ENCODE measurements at regions not wholly inside any gene's neighbourhood (a gene's known extent, or its start where the extent isn't known, plus 50 kb on each side); places are given as distances from the start of the nearest gene placed in this dataset.

GRCh38 chr18:44582456-44582855 lies 98.2 kb upstream of the SETBP1 start:
- in situ Hi-C loops (cut with HindIII; ENCODE audit: low pct_unique_long_range_greater_than_20kb, low sequenced_read_pairs): no loop called here
- no peak for DNase-seq (ENCODE audit: low read depth, low spot score)

DNA sequence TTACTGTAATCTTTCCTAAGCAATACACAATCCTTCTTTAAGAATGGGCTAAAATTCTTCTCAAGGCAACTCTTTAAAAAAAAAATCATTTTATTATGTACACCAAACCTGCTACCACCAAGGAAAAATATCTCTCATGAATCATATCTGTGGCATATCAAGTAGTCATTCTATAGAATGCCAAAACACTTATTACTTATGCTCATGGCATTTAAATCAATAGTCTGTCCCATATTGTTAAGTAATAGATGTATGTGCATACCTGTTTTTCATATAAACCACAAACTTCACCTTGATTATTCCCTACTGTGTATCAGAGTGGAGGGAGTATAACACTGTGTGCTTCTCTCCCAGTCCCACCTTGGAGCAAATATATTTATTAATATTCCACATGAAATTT lies 95.8 kb upstream of the SETBP1 start:
- no peak for DNase-seq (ENCODE audit: low read depth, low spot score)
- in situ Hi-C loops (cut with HindIII; ENCODE audit: low pct_unique_long_range_greater_than_20kb, low sequenced_read_pairs): no loop called here

GRCh38 chr18:44586782-44587524 lies 93.7 kb upstream of the SETBP1 start:
- no peak for DNase-seq (ENCODE audit: low read depth, low spot score)
- in situ Hi-C loops (cut with HindIII; ENCODE audit: low pct_unique_long_range_greater_than_20kb, low sequenced_read_pairs): no loop called here

- no peak for DNase-seq (ENCODE audit: low read depth, low spot score)
- in situ Hi-C loops (cut with HindIII; ENCODE audit: low pct_unique_long_range_greater_than_20kb, low sequenced_read_pairs): no loop called here
Observed at GRCh38 chr18:44588508-44588907, 92.2 kb upstream of the SETBP1 start.

GRCh38 chr18:44589693-44590355 lies 90.9 kb upstream of the SETBP1 start:
- in situ Hi-C loops (cut with HindIII; ENCODE audit: low pct_unique_long_range_greater_than_20kb, low sequenced_read_pairs): no loop called here

DNA sequence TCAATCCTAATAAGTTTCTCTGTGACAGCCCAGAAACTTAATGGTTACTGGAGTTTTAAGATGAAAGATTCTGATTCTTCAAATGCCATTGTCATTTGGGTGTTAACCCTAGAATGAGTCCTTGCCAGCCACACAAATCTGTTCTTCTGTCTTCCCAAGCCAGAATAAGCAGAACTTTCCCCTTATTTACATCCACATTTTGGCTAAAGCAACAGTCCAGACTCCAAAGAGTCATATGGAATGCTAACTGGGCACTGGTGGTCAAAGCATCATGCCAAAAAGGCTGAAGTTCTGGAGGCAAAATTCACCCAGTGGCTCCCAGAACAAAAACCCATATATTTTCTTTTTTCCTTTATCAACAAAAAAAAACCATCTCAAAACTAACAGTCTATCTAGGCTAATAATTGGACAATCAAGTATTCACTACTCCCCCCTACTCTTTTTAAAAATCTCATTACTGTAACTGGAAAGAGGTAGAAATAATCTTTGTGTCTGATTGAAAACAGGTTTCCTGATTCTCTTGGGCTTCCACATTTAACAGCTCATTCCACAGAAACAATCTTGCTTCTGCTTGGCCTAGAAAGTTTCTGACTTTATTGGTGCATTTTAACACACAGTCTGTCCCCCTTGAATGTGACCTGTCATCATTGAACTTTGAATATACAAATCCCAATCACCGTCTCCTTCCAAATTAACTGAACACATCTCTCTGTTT lies 89.6 kb upstream of the SETBP1 start:
- DNase-seq (ENCODE audit: low read depth, low spot score): no peak
- in situ Hi-C loops (cut with HindIII; ENCODE audit: low pct_unique_long_range_greater_than_20kb, low sequenced_read_pairs): no loop called here

More at GRCh38 chr18:44589693-44590355, 90.9 kb upstream of the SETBP1 start:
- DNase-seq (ENCODE audit: low read depth, low spot score): no peak

DNA sequence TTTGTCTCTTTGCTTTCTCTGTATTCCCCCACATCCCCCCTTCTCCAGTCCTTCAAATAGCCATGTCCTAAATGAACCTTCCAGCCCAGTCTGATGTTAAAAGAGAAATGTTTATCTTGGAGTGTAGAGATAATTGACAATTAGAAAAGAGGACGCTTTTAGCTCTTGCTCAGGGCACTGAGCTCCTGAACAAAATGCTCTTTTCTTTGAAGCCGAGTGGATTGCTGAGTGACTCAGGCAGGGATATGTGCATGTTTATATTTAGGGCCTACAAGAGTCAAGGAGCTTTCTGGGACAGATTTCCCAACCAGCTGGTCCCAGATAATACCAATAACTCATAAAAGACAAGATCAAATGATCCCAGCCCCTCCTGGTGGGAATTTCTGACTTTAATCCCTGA lies 88.0 kb upstream of the SETBP1 start:
- in situ Hi-C loops (cut with HindIII; ENCODE audit: low pct_unique_long_range_greater_than_20kb, low sequenced_read_pairs): no loop called here
- peak; percentile 5 for DNase-seq (ENCODE audit: low read depth, low spot score)

DNA sequence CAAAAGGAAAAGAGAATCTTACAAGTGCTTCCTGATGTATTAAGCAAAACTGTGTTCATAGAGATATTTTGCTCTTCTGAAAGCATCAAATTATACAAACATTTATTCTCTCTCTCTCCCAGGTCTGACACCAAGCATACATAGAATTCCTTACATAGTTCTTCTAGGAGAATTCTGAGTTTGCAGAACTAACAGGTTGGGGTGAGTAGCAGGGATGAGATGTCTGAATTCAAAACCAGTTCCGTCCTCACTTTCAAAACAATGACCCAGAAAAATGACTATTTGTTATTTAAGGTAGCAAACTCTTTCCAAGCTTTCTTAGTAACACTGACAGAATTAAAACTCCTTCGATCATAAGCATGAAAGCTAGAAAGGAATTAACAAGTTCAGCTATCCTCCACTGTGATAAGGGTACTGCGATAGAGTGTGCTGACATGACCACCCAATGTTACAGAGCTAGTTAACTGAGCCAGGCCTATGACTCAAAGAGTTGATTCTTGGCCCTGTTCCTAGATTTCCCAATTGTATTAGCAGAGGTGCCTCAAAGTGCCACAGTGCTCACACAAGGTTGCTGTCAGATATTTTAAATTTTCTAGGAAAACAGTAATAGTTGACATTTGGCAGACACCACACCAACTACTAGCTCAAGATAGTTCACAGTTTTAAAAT lies 85.8 kb upstream of the SETBP1 start:
- no peak for DNase-seq (ENCODE audit: low read depth, low spot score)
- in situ Hi-C loops (cut with HindIII; ENCODE audit: low pct_unique_long_range_greater_than_20kb, low sequenced_read_pairs): no loop called here

DNA sequence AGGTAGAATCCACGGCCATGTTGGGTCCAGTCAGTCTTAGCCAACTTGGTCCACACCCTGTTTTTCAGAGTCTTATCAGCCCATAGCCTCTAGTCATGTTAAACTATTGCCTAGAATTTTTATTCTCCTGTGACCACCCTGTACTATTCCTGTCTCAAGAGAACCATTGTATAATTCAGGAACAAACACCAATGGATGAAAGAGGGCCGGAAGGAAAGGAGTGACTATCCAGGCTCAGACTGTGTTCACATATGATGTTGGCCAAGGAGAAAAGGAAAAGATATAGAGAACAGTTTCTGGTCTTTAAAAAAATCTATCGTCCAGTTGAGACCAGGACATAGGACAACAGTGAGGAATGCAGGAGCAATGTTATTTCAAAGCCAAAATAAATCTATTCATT lies 82.9 kb upstream of the SETBP1 start:
- in situ Hi-C loops (cut with HindIII; ENCODE audit: low pct_unique_long_range_greater_than_20kb, low sequenced_read_pairs): no loop called here

GRCh38 chr18:44598514-44598913 lies 82.2 kb upstream of the SETBP1 start:
- DNase-seq (ENCODE audit: low read depth, low spot score): no peak
- in situ Hi-C loops (cut with HindIII; ENCODE audit: low pct_unique_long_range_greater_than_20kb, low sequenced_read_pairs): no loop called here

More for the DNA sequence above, 82.9 kb upstream of the SETBP1 start:
- DNase-seq (ENCODE audit: low read depth, low spot score): peak; percentile 5

- in situ Hi-C loops (cut with HindIII; ENCODE audit: low pct_unique_long_range_greater_than_20kb, low sequenced_read_pairs): no loop called here
- DNase-seq (ENCODE audit: low read depth, low spot score): peak; percentile 6
Observed at GRCh38 chr18:44599412-44599811, 81.3 kb upstream of the SETBP1 start.

DNA sequence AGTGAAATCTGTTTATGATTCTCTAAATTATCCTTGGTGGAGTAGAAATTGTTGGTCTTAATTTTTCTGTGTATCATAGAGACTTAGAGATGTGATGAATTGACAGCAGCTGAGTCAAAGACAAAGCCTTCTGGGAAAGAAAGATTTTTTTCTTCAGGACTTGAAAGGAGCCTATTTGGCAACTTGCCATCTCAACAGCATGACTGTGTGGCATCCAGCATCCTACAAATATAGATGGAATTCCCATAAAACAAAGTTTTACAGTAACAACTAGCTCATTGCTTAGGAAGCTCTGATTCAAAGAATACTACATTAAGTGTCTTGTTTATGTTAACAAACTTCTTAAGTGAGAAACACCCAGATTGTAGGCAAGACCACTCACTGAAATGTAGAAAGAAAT lies 79.2 kb upstream of the SETBP1 start:
- in situ Hi-C loops (cut with HindIII; ENCODE audit: low pct_unique_long_range_greater_than_20kb, low sequenced_read_pairs): no loop called here

DNA sequence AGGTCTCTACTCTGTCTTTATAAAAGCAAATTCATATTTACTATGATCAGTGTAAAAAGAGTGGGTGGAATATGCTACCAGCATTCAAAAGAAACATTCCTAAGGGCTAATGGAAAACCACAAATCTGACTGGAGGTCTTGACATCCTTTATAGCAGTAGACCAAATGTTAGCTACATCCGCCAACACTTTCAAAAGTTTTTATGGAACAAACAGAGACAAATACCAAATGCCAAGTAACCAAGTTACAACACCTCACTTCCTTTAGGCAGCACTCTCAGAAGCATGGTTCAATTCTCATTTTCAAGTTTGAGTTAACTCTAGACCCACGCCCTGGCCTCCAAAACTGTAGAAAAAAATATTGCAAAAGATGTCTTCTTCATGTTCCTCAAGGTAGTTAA lies 78.3 kb upstream of the SETBP1 start:
- in situ Hi-C loops (cut with HindIII; ENCODE audit: low pct_unique_long_range_greater_than_20kb, low sequenced_read_pairs): no loop called here
- no peak for DNase-seq (ENCODE audit: low read depth, low spot score)

More for the DNA sequence above, 79.2 kb upstream of the SETBP1 start:
- peak; percentile 4 for DNase-seq (ENCODE audit: low read depth, low spot score)

GRCh38 chr18:44602845-44603244 lies 77.8 kb upstream of the SETBP1 start:
- peak; percentile 7 for DNase-seq (ENCODE audit: low read depth, low spot score)
- in situ Hi-C loops (cut with HindIII; ENCODE audit: low pct_unique_long_range_greater_than_20kb, low sequenced_read_pairs): no loop called here

- in situ Hi-C loops (cut with HindIII; ENCODE audit: low pct_unique_long_range_greater_than_20kb, low sequenced_read_pairs): no loop called here
- DNase-seq (ENCODE audit: low read depth, low spot score): no peak
Observed at GRCh38 chr18:44609181-44609941, 71.3 kb upstream of the SETBP1 start.

DNA sequence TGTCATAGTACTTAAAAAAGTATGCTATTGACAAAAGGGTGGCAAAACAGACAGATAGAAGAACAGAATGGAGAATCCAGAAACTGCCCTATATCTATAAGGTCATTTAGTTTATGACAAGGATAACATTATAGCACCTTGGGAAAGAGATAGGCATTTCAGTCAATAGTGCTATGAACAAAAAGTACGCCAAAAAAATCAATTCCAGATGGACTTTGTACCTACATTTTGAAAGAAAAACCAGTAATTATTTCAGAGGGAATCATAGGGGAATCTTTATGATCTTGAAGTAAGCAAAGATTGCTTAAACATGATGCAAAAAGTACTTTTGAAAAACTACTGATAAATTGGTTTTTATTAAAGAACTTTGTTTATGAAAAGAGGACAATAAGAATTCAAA lies 59.9 kb upstream of the SETBP1 start:
- DNase-seq (ENCODE audit: low read depth, low spot score): no peak
- in situ Hi-C loops (cut with HindIII; ENCODE audit: low pct_unique_long_range_greater_than_20kb, low sequenced_read_pairs): no loop called here

GRCh38 chr18:44624052-44624451 lies 56.6 kb upstream of the SETBP1 start:
- in situ Hi-C loops (cut with HindIII; ENCODE audit: low pct_unique_long_range_greater_than_20kb, low sequenced_read_pairs): no loop called here
- no peak for DNase-seq (ENCODE audit: low read depth, low spot score)
